ENCODE measurements at regions not wholly inside any gene's neighbourhood (a gene's known extent, or its start where the extent isn't known, plus 50 kb on each side); places are given as distances from the start of the nearest gene placed in this dataset.

GRCh38 chr9:1771094-1771789 is 243.9 kb upstream of the SMARCA2 start:
- 56 to 64% (median 62%) methylated on average over 3 of the region's 3 CpGs for WGBS, 5 donors
- intact Hi-C loops (cut with DNase I; ENCODE audit: low total_unique reads): no loop called here
- H3K4me1 ChIP-seq: no peaks in the 10 kb centered on the region
- DNase-seq: no peak
- no peak overlapping the region for H3K4me3 ChIP-seq
- peaks cover 0 to 9% (median 7%) of the 10 kb centered on the region in 4 donors for H3K9me3 ChIP-seq
- TF ChIP-seq EP300 (IDR thresholded peaks at IDR 0.05) (no peak), CTCF (IDR thresholded peaks at IDR 0.05) (no peak), POLR2A (IDR thresholded peaks at IDR 0.05) (no peak), POLR2AphosphoS5 (IDR thresholded peaks at IDR 0.05) (no peak)
- no peaks in the 10 kb centered on the region for H3K36me3 ChIP-seq
- H3K27me3 ChIP-seq: no peaks in the 10 kb centered on the region
- no peak overlapping the region for H3K27ac ChIP-seq

- TF ChIP-seq POLR2AphosphoS5 (IDR thresholded peaks at IDR 0.05): no peak
- TF ChIP-seq EP300 (IDR thresholded peaks at IDR 0.05): no peak
- TF ChIP-seq POLR2A (IDR thresholded peaks at IDR 0.05): no peak
- no peak for TF ChIP-seq CTCF (IDR thresholded peaks at IDR 0.05)
- Histone ChIP-seq H3K4me1 (no peaks in the 10 kb centered on the region), H3K27me3 (no peaks in the 10 kb centered on the region), H3K4me3 (no peak overlapping the region), H3K9me3 (peaks cover 0 to 9% (median 7%) of the 10 kb centered on the region in 4 donors), H3K27ac (no peak overlapping the region), H3K36me3 (no peaks in the 10 kb centered on the region)
- intact Hi-C loops (cut with DNase I; ENCODE audit: low total_unique reads): no loop called here
- no peak for DNase-seq
These were observed 239.9 kb upstream of the SMARCA2 start for GRCh38 chr9:1775230-1775629.

- H3K27ac ChIP-seq: no peak overlapping the region
- no peaks in the 10 kb centered on the region for H3K27me3 ChIP-seq
- H3K4me1 ChIP-seq: no peaks in the 10 kb centered on the region
- TF ChIP-seq CTCF (IDR thresholded peaks at IDR 0.05) (no peak), POLR2A (IDR thresholded peaks at IDR 0.05) (no peak), EP300 (IDR thresholded peaks at IDR 0.05) (no peak), POLR2AphosphoS5 (IDR thresholded peaks at IDR 0.05) (no peak)
- intact Hi-C loops (cut with DNase I; ENCODE audit: low total_unique reads): no loop called here
- DNase-seq: no peak
- H3K9me3 ChIP-seq: peaks cover 0 to 2% (median 0%) of the 10 kb centered on the region in 4 donors
- no peaks in the 10 kb centered on the region for H3K36me3 ChIP-seq
- no peak overlapping the region for H3K4me3 ChIP-seq
- 44 to 97% (median 84%) methylated on average over 1 of the region's 1 CpG for WGBS, 5 donors
These were observed 238.5 kb upstream of the SMARCA2 start for GRCh38 chr9:1776668-1777067.

- Histone ChIP-seq H3K4me1 (no peaks in the 10 kb centered on the region), H3K36me3 (no peaks in the 10 kb centered on the region), H3K4me3 (no peak overlapping the region), H3K27me3 (no peaks in the 10 kb centered on the region), H3K9me3 (no peaks in the 10 kb centered on the region), H3K27ac (no peak overlapping the region)
- DNase-seq: no peak
- intact Hi-C loops (cut with DNase I; ENCODE audit: low total_unique reads): no loop called here
- TF ChIP-seq EP300 (IDR thresholded peaks at IDR 0.05): no peak
- no peak for TF ChIP-seq CTCF (IDR thresholded peaks at IDR 0.05)
- no peak for TF ChIP-seq POLR2A (IDR thresholded peaks at IDR 0.05)
- TF ChIP-seq POLR2AphosphoS5 (IDR thresholded peaks at IDR 0.05): no peak
- 84 to 91% (median 86%) methylated on average over 6 of the region's 6 CpGs for WGBS, 5 donors
These were observed 224.0 kb upstream of the SMARCA2 start for GRCh38 chr9:1791191-1791590.

Data from stomach (tissue), 8 donors.